K562 (cell line): ENCODE measurements at regions not wholly inside any gene's neighbourhood (a gene's known extent, or its start where the extent isn't known, plus 50 kb on each side); places are given as distances from the start of the nearest gene placed in this dataset.

Experiments used
- BRCA1 ChIP-seq, 2 experiments: fragments of 450-650 bp in 1 of 2; sonication (generic) in 1 of 2; formaldehyde crosslinking in 1 of 2; IDR thresholded peaks; 2 replicates each; pipeline versions ENCODE4 v1.5.0 to v1.6.1; 2017 to 2020; ENCODE audit warnings: mild to moderate bottlenecking in 1 of 2, missing genetic modification reagents in 1 of 2
- E2F4 ChIP-seq: sonication (generic); formaldehyde crosslinking; IDR thresholded peaks from 2 replicates; pipeline ENCODE4 v1.8.0; 2022; ENCODE audit warnings: mild to moderate bottlenecking, low read depth, missing genetic modification reagents
- MNT ChIP-seq, 2 experiments: fragments of 450-650 bp; conservative IDR thresholded peaks; 2 replicates each; pipeline ENCODE4 v1.6.1; 2017; ENCODE audit warnings: mild to moderate bottlenecking in 2 of 2, moderate library complexity in 2 of 2
- NUFIP1 ChIP-seq: fragments of 450-650 bp; IDR thresholded peaks from 2 replicates; pipeline ENCODE4 v1.6.1; 2018; ENCODE audit not compliant: partially characterized antibody
- POLR2H ChIP-seq: IDR thresholded peaks from 2 replicates; pipeline ENCODE4 v1.6.1; 2016; ENCODE audit warnings: missing genetic modification characterization, low read depth, mild to moderate bottlenecking, control low read depth, missing compliant biosample characterization, moderate library complexity
- ZNF395 ChIP-seq: fragments of 200-800 bp; sonication (Bioruptor generic); IDR thresholded peaks from 2 replicates; pipeline ENCODE4 v1.6.1; 2017; ENCODE audit warnings: missing genetic modification characterization, missing compliant biosample characterization
- ZNF586 ChIP-seq: fragments of 450-650 bp; formaldehyde crosslinking; conservative IDR thresholded peaks from 2 replicates; pipeline ENCODE4 v1.4.0; 2020; ENCODE audit warnings: mild to moderate bottlenecking, moderate library complexity
- TF ChIP-seq, protein P1 (sequence below): fragments of 450-650 bp; conservative IDR thresholded peaks from 2 replicates; pipeline ENCODE4 v1.6.1; 2016; ENCODE audit warnings: missing genetic modification characterization, low read depth, mild to moderate bottlenecking, control low read depth, missing compliant biosample characterization

GRCh38 chr21:35238119-35238518, 189.0 kb upstream of the RUNX1 start (continued):
- no peak for TF ChIP-seq ZNF395 (CRISPR knock-in tag)
- no peak for TF ChIP-seq MNT (conservative IDR thresholded peaks at IDR 0.05)
- no peak for TF ChIP-seq POLR2H
- no peak for TF ChIP-seq BRCA1 (IDR thresholded peaks at IDR 0.05)
- TF ChIP-seq BRCA1 (CRISPR knock-in tag; IDR thresholded peaks at IDR 0.05), result no peak
- TF ChIP-seq NUFIP1, result no peak
- TF ChIP-seq, protein P1, sequence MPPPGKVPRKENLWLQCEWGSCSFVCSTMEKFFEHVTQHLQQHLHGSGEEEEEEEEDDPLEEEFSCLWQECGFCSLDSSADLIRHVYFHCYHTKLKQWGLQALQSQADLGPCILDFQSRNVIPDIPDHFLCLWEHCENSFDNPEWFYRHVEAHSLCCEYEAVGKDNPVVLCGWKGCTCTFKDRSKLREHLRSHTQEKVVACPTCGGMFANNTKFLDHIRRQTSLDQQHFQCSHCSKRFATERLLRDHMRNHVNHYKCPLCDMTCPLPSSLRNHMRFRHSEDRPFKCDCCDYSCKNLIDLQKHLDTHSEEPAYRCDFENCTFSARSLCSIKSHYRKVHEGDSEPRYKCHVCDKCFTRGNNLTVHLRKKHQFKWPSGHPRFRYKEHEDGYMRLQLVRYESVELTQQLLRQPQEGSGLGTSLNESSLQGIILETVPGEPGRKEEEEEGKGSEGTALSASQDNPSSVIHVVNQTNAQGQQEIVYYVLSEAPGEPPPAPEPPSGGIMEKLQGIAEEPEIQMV (tag), result no peak
- no peak for TF ChIP-seq ZNF586
- no peak for TF ChIP-seq E2F4
